SK-N-SH (cell line): ENCODE measurements at regions not wholly inside any gene's neighbourhood (a gene's known extent, or its start where the extent isn't known, plus 50 kb on each side); places are given as distances from the start of the nearest gene placed in this dataset.

Experiments used
- CTCF ChIA-PET: fragments of 300-600, 350-600 bp; formaldehyde crosslinking; extraction: SDS; loops from one replicate; lab custom pipeline; 2021; lab: Yijun Ruan, JAX
- POLR2A ChIA-PET: fragments of 350-600 bp; sonication (Branson Sonifier 250); formaldehyde crosslinking; extraction: SDS; loops from one replicate; lab custom pipeline; 2020; ENCODE audit warnings: antibody characterized with exemption, inconsistent platforms; lab: Yijun Ruan, JAX
- DNase-seq: peaks from one replicate; pipeline ENCODE4 v3.0.0; 2012
- H2AFZ ChIP-seq: fragments of 200-600 bp; sonication (generic); 2 replicates; pipeline ENCODE4 v1.8.1; 2016; ENCODE audit warnings: antibody characterized with exemption, mild to moderate bottlenecking, low read depth
- H3F3A ChIP-seq: fragments of 200-600 bp; sonication (generic); replicated peaks from 2 replicates; pipeline ENCODE3; 2016; ENCODE audit warnings: antibody characterized with exemption, mild to moderate bottlenecking; ENCODE audit not compliant: insufficient read depth
- H3K27ac ChIP-seq, 2 experiments: fragments of 200-500 bp in 1 of 2; fragments of 200-600 bp in 1 of 2; sonication (Bioruptor generic) in 1 of 2; sonication (generic), shearing (Covaris generic) in 1 of 2; 2 replicates each; pipeline versions ENCODE4 v1.5.1 to v1.6.1; 2014 to 2016; ENCODE audit warnings: low read depth in 2 of 2, inconsistent platforms in 1 of 2, low read length in 1 of 2, mild to moderate bottlenecking in 1 of 2, mixed read lengths in 1 of 2
- H3K27me3 ChIP-seq: fragments of 200-600 bp; sonication (generic), shearing (Covaris generic); 2 replicates; pipeline ENCODE4 v1.6.1; 2016; ENCODE audit warnings: mixed run types; ENCODE audit not compliant: insufficient read depth
- H3K36me3 ChIP-seq, 2 experiments: fragments of 200-500 bp in 1 of 2; fragments of 200-600 bp in 1 of 2; sonication (Bioruptor generic) in 1 of 2; sonication (generic) in 1 of 2; replicated peaks in 1 of 2; 2 replicates each; pipeline versions ENCODE3 to v1.5.1; 2014 to 2016; ENCODE audit warnings: low read length in 1 of 2, mild to moderate bottlenecking in 1 of 2; ENCODE audit not compliant: insufficient read depth in 2 of 2, control insufficient read depth in 1 of 2
- H3K4me1 ChIP-seq, 2 experiments: fragments of 200-500 bp in 1 of 2; fragments of 200-600 bp in 1 of 2; sonication (Bioruptor generic) in 1 of 2; sonication (generic), shearing (Covaris generic) in 1 of 2; 2 replicates each; pipeline versions ENCODE4 v1.5.1 to v1.6.1; 2014 to 2016; ENCODE audit warnings: low read depth in 1 of 2, low read length in 1 of 2, mixed run types in 1 of 2; ENCODE audit not compliant: insufficient read depth in 2 of 2, control insufficient read depth in 1 of 2
- H3K4me2 ChIP-seq: fragments of 200-600 bp; sonication (generic), shearing (Covaris generic); 2 replicates; pipeline ENCODE4 v1.6.1; 2017; ENCODE audit warnings: mixed run types
- H3K4me3 ChIP-seq, 2 experiments: fragments of 200-500 bp in 1 of 2; fragments of 200-600 bp in 1 of 2; sonication (Bioruptor generic) in 1 of 2; sonication (generic), shearing (Covaris generic) in 1 of 2; 2 replicates each; pipeline versions ENCODE4 v1.5.1 to v1.8.1; 2014 to 2016; ENCODE audit warnings: low read depth in 2 of 2, inconsistent platforms in 1 of 2, low read length in 1 of 2, mild to moderate bottlenecking in 1 of 2, mixed read lengths in 1 of 2, moderate library complexity in 1 of 2
- H3K79me2 ChIP-seq: fragments of 200-600 bp; sonication (generic); 2 replicates; pipeline ENCODE4 v1.8.1; 2017; ENCODE audit warnings: mild to moderate bottlenecking; ENCODE audit not compliant: insufficient read depth
- H3K9ac ChIP-seq: fragments of 200-600 bp; sonication (generic); 2 replicates; pipeline ENCODE4 v1.6.1; 2017; ENCODE audit warnings: mixed run types
- H3K9me2 ChIP-seq: fragments of 200-600 bp; sonication (generic); 2 replicates; pipeline ENCODE4 v1.6.1; 2017; ENCODE audit warnings: mixed run types
- H3K9me3 ChIP-seq: fragments of 200-600 bp; sonication (generic); 2 replicates; pipeline ENCODE4 v1.6.1; 2017; ENCODE audit warnings: mixed run types, mild to moderate bottlenecking, moderate library complexity
- H4K20me1 ChIP-seq: fragments of 200-600 bp; sonication (generic); 2 replicates; pipeline ENCODE4 v1.6.1; 2017; ENCODE audit warnings: mild to moderate bottlenecking, mixed run types; ENCODE audit not compliant: insufficient read depth
- CTCF ChIP-seq: fragments of 200-600 bp; sonication (generic); IDR thresholded peaks from 2 replicates; pipeline ENCODE4 v1.6.1; 2017; ENCODE audit warnings: antibody characterized with exemption, mild to moderate bottlenecking, moderate library complexity
- RCOR1 ChIP-seq: fragments of 150-350 bp; IDR thresholded peaks from 2 replicates; pipeline ENCODE4 v1.6.1; 2017; ENCODE audit warnings: antibody characterized with exemption, low read length
- REST ChIP-seq: IDR thresholded peaks from 2 replicates; pipeline ENCODE4 v1.6.1; 2012; ENCODE audit warnings: mild to moderate bottlenecking, low read depth, low read length, moderate library complexity
- TEAD4 ChIP-seq: IDR thresholded peaks from 2 replicates; pipeline ENCODE4 v1.4.0; 2012; ENCODE audit warnings: mild to moderate bottlenecking, borderline replicate concordance; ENCODE audit not compliant: insufficient read depth
- YY1 ChIP-seq: IDR thresholded peaks from 2 replicates; pipeline ENCODE4 v1.4.0; 2012; ENCODE audit warnings: low read depth, mild to moderate bottlenecking
- WGBS: methylation state at CpG from one replicate; pipeline ENCODE4 v1.1.6; 2017; ENCODE audit warnings: low lambda C conversion rate; 5-methylcytosine and 5-hydroxymethylcytosine counted together

GRCh38 chr17:5819396-5819795, 235.1 kb upstream of the NLRP1 start:
- Histone ChIP-seq H3K27ac (no peak overlapping the region), H3K4me3 (no peak overlapping the region), H3K27me3 (peaks cover 33% of the 10 kb centered on the region), H3K36me3 (no peaks in the 10 kb centered on the region), H3K79me2 (no peaks in the 10 kb centered on the region), H4K20me1 (no peaks in the 10 kb centered on the region), H3K9ac (no peak overlapping the region), H3F3A (no peaks in the 10 kb centered on the region), H3K9me3 (no peaks in the 10 kb centered on the region), H3K9me2 (no peaks in the 10 kb centered on the region), H3K4me2 (no peak overlapping the region), H2AFZ (no peak overlapping the region), H3K4me1 (no peaks in the 10 kb centered on the region)
- CTCF ChIA-PET: interaction anchor here (1.1 to 1.3 kb wide), 2 partner anchors 25 to 603 kb away, joined by 3 read pairs; no protein-coding TSS in a partner anchor
- POLR2A ChIA-PET: no interaction called here
- TF ChIP-seq TEAD4 (no peak), REST (no peak), RCOR1 (no peak), YY1 (no peak)
- no peak for DNase-seq
- WGBS: 25% methylated on average over 2 of the region's 2 CpGs

GRCh38 chr17:5819921-5820685, 235.8 kb upstream of the NLRP1 start:
- no peaks in the 10 kb centered on the region for H3K4me1 ChIP-seq
- H2AFZ ChIP-seq: no peak overlapping the region
- no peaks in the 10 kb centered on the region for H3K79me2 ChIP-seq
- 26% methylated on average over 13 of the region's 13 CpGs for WGBS
- POLR2A ChIA-PET: no interaction called here
- H3K36me3 ChIP-seq: no peaks in the 10 kb centered on the region
- H3K4me3 ChIP-seq: no peak overlapping the region
- H3K27me3 ChIP-seq: peaks cover 29% of the 10 kb centered on the region
- no peak overlapping the region for H3K9ac ChIP-seq
- TF ChIP-seq CTCF (no peak), TEAD4 (no peak)
- CTCF ChIA-PET: interaction anchor here (1.1 to 1.3 kb wide), 2 partner anchors 26 to 602 kb away, joined by 3 read pairs; no protein-coding TSS in a partner anchor
- H4K20me1 ChIP-seq: no peaks in the 10 kb centered on the region
- DNase-seq: no peak
- no peaks in the 10 kb centered on the region for H3F3A ChIP-seq
- H3K27ac ChIP-seq: no peak overlapping the region
- no peak overlapping the region for H3K4me2 ChIP-seq
- no peaks in the 10 kb centered on the region for H3K9me2 ChIP-seq
- no peaks in the 10 kb centered on the region for H3K9me3 ChIP-seq
